ENCODE measurements at regions not wholly inside any gene's neighbourhood (a gene's known extent, or its start where the extent isn't known, plus 50 kb on each side); places are given as distances from the start of the nearest gene placed in this dataset.

- no peak for ATAC-seq
Observed at GRCh38 chr5:115050866-115051265, 118.8 kb downstream of the TRIM36 start.

GRCh38 chr5:115033861-115034260 lies 135.8 kb downstream of the TRIM36 start:
- Histone ChIP-seq H3K4me1 (no peaks in the 10 kb centered on the region), H3K9me3 (peaks cover 0 to 19% (median 0%) of the 10 kb centered on the region in 12 donors), H3K27ac (no peak overlapping the region), H3K4me3 (no peak overlapping the region), H3K27me3 (no peaks in the 10 kb centered on the region), H3K36me3 (no peaks in the 10 kb centered on the region)
- intact Hi-C loops (cut with DNase I) = no loop called here
- WGBS, 4 donors = 53 to 59% (median 56%) methylated on average over 4 of the region's 4 CpGs
- DNase-seq (no peak), ATAC-seq (no peak)
- TF ChIP-seq POLR2A (IDR thresholded peaks at IDR 0.05) (no peak), CTCF (IDR thresholded peaks at IDR 0.05) (peak in 2 of 12 donors; percentile 6 to 17)

More at GRCh38 chr5:115050866-115051265, 118.8 kb downstream of the TRIM36 start:
- 22 to 53% (median 42%) methylated on average over 3 of the region's 3 CpGs for WGBS, 4 donors
- Histone ChIP-seq H3K27me3 (no peaks in the 10 kb centered on the region), H3K27ac (no peak overlapping the region), H3K36me3 (no peaks in the 10 kb centered on the region), H3K9me3 (no peaks in the 10 kb centered on the region), H3K4me1 (no peaks in the 10 kb centered on the region), H3K4me3 (no peak overlapping the region)
- no peak for DNase-seq
- intact Hi-C loops (cut with DNase I) = no loop called here
- TF ChIP-seq CTCF (IDR thresholded peaks at IDR 0.05) (no peak), POLR2A (IDR thresholded peaks at IDR 0.05) (no peak)

GRCh38 chr5:115028557-115028956 lies 141.2 kb downstream of the TRIM36 start:
- TF ChIP-seq POLR2A (IDR thresholded peaks at IDR 0.05) (no peak), CTCF (IDR thresholded peaks at IDR 0.05) (no peak)
- H3K27ac ChIP-seq = no peak overlapping the region
- H3K36me3 ChIP-seq = no peaks in the 10 kb centered on the region
- H3K4me1 ChIP-seq = no peaks in the 10 kb centered on the region
- H3K9me3 ChIP-seq = peaks cover 0 to 5% (median 0%) of the 10 kb centered on the region in 12 donors
- 53 to 61% (median 57%) methylated on average over 4 of the region's 4 CpGs for WGBS, 4 donors
- intact Hi-C loops (cut with DNase I) = no loop called here
- ATAC-seq (no peak), DNase-seq (no peak)
- H3K4me3 ChIP-seq = no peak overlapping the region
- H3K27me3 ChIP-seq = no peaks in the 10 kb centered on the region

- TF ChIP-seq CTCF (IDR thresholded peaks at IDR 0.05) (no peak), POLR2A (IDR thresholded peaks at IDR 0.05) (no peak)
- no peak overlapping the region for H3K27ac ChIP-seq
- WGBS, 4 donors = 49 to 51% (median 49%) methylated on average over 1 of the region's 1 CpG
Observed at GRCh38 chr5:115024922-115025321, 144.8 kb downstream of the TRIM36 start.

More at GRCh38 chr5:115024922-115025321, 144.8 kb downstream of the TRIM36 start:
- Histone ChIP-seq H3K27me3 (peaks cover 0 to 4% (median 0%) of the 10 kb centered on the region in 9 donors), H3K4me1 (no peaks in the 10 kb centered on the region), H3K4me3 (no peak overlapping the region), H3K9me3 (no peaks in the 10 kb centered on the region), H3K36me3 (no peaks in the 10 kb centered on the region)
- intact Hi-C loops (cut with DNase I) = no loop called here
- no peak for ATAC-seq
- DNase-seq = no peak
